A673 (cell line): ENCODE measurements at regions not wholly inside any gene's neighbourhood (a gene's known extent, or its start where the extent isn't known, plus 50 kb on each side); places are given as distances from the start of the nearest gene placed in this dataset.

Source experiments
- EZH2 ChIP-seq: fragments of 200-600 bp; sonication (generic); IDR thresholded peaks from 2 replicates; pipeline ENCODE4 v1.6.1; 2017; ENCODE audit warnings: borderline replicate concordance, low read depth, mild to moderate bottlenecking, mixed read lengths, antibody characterized with exemption, low read length; ENCODE audit not compliant: poor library complexity, severe bottlenecking
- TF ChIP-seq, protein P1 (sequence below): fragments of 300-800, 200-600 bp; sonication (generic); conservative IDR thresholded peaks from 2 replicates; pipeline ENCODE4 v1.5.1; 2017; ENCODE audit warnings: low read depth, mild to moderate bottlenecking, antibody characterized with exemption, low read length, moderate library complexity, mixed read lengths

DNA sequence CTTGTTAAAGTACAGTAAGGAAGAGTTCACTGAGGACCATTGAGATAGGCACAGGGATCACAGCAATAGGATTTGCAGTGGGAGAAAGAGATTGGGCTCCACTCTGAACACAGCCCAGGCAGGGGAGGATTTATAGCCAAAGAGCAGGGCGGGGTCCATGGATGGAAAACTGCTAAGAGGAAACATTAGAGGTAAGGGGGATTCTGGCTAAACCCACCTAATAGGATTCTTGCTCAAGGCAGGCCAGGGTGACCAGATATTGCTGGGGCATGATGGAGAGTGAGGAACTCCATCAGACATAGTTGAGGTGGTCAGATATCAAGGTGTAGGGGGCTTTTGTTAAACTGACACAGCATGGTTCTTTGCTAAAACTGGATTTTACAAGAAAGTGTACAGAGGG lies 372.8 kb downstream of the NPHP4 start:
- no peak for TF ChIP-seq EZH2
- TF ChIP-seq, protein P1, sequence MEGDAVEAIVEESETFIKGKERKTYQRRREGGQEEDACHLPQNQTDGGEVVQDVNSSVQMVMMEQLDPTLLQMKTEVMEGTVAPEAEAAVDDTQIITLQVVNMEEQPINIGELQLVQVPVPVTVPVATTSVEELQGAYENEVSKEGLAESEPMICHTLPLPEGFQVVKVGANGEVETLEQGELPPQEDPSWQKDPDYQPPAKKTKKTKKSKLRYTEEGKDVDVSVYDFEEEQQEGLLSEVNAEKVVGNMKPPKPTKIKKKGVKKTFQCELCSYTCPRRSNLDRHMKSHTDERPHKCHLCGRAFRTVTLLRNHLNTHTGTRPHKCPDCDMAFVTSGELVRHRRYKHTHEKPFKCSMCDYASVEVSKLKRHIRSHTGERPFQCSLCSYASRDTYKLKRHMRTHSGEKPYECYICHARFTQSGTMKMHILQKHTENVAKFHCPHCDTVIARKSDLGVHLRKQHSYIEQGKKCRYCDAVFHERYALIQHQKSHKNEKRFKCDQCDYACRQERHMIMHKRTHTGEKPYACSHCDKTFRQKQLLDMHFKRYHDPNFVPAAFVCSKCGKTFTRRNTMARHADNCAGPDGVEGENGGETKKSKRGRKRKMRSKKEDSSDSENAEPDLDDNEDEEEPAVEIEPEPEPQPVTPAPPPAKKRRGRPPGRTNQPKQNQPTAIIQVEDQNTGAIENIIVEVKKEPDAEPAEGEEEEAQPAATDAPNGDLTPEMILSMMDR = no peak
